HL-60 (cell line): ENCODE measurements at regions not wholly inside any gene's neighbourhood (a gene's known extent, or its start where the extent isn't known, plus 50 kb on each side); places are given as distances from the start of the nearest gene placed in this dataset.

Source experiments
- DNase-seq, 2 experiments: peaks; one replicate each; pipeline ENCODE4 v3.0.0-alpha.2; 2010 to 2020; ENCODE audit warnings: low read depth in 1 of 2, low spot score in 1 of 2
- H3K27ac ChIP-seq: fragments of 250-450 bp; sonication (Bioruptor Pico); replicated peaks from 2 replicates; pipeline ENCODE4 v1.5.1; 2020; ENCODE audit warnings: mild to moderate bottlenecking, moderate library complexity
- H3K27me3 ChIP-seq: fragments of 250-450 bp; sonication (Bioruptor Pico); 2 replicates; pipeline ENCODE4 v1.5.1; 2021; ENCODE audit warnings: mild to moderate bottlenecking, moderate library complexity; ENCODE audit not compliant: insufficient read depth, poor library complexity, severe bottlenecking
- H3K4me3 ChIP-seq: replicated peaks from 2 replicates; pipeline ENCODE4 v1.5.1; 2011; ENCODE audit warnings: mild to moderate bottlenecking, control low read depth, low read length; ENCODE audit not compliant: insufficient read depth
- GABPA ChIP-seq: IDR thresholded peaks from 2 replicates; pipeline ENCODE4 v1.6.1; 2012; ENCODE audit warnings: low read depth
- POLR2AphosphoS5 ChIP-seq: IDR thresholded peaks from 2 replicates; pipeline ENCODE4 v1.6.1; 2012; ENCODE audit warnings: low read depth
- REST ChIP-seq: IDR thresholded peaks from 2 replicates; pipeline ENCODE4 v1.6.1; 2012; ENCODE audit warnings: low read depth; ENCODE audit not compliant: insufficient replicate concordance
- SPI1 ChIP-seq: IDR thresholded peaks from 2 replicates; pipeline ENCODE4 v1.6.1; 2012; ENCODE audit warnings: low read depth, mild to moderate bottlenecking, borderline replicate concordance
- TF ChIP-seq, protein P1 (sequence below): IDR thresholded peaks from one replicate; pipeline ENCODE4 v1.5.1; 2011; ENCODE audit warnings: low read length, control low read depth, inconsistent platforms; ENCODE audit not compliant: insufficient read depth

DNA sequence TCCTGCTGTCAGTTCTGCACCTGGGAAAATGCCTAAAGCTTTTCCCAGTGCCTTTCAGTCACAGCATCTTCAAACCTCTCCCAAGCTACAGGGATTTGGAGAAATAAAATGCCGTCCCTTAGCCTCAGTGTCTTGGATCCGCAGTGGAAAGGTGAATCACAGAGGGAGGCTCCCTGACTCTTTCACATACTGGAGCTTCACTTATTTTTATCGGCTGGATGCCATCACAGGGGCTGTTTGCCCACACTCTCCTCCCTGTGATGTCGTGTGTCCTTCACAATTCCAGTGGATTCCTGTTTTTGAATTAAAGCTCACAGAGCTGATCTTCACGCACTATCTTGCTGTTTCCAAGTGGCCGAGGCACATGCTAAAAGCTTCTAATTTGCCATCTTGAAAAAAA is 1303.1 kb upstream of the DDX18 start:
- H3K4me3 ChIP-seq: no peak overlapping the region
- DNase-seq: no peak
- TF ChIP-seq GABPA (no peak), REST (no peak), SPI1 (no peak), POLR2AphosphoS5 (no peak)
- TF ChIP-seq, protein P1, sequence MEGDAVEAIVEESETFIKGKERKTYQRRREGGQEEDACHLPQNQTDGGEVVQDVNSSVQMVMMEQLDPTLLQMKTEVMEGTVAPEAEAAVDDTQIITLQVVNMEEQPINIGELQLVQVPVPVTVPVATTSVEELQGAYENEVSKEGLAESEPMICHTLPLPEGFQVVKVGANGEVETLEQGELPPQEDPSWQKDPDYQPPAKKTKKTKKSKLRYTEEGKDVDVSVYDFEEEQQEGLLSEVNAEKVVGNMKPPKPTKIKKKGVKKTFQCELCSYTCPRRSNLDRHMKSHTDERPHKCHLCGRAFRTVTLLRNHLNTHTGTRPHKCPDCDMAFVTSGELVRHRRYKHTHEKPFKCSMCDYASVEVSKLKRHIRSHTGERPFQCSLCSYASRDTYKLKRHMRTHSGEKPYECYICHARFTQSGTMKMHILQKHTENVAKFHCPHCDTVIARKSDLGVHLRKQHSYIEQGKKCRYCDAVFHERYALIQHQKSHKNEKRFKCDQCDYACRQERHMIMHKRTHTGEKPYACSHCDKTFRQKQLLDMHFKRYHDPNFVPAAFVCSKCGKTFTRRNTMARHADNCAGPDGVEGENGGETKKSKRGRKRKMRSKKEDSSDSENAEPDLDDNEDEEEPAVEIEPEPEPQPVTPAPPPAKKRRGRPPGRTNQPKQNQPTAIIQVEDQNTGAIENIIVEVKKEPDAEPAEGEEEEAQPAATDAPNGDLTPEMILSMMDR: no peak
- no peaks in the 10 kb centered on the region for H3K27me3 ChIP-seq
- H3K27ac ChIP-seq: no peak overlapping the region

DNA sequence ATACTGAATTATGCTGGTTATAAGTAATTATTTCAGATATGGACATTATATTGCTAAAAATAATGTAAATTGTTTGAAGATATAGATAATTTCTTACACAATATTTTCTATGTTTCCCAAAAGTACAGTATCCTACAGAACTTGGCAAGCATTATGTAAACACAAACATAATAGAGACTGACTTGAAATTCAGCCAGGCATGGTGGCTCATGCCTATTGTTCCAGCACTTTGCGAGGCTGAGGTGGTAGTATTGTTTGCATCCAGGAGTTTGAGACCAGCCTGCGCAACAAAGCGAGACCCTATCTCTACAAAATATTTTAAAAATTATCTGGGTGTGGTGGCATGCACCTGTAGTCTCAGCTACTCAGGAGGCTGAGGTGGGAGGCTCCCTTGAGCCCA is 1300.5 kb upstream of the DDX18 start:
- Histone ChIP-seq H3K4me3 (no peak overlapping the region), H3K27me3 (no peaks in the 10 kb centered on the region), H3K27ac (no peak overlapping the region)
- TF ChIP-seq REST: no peak
- no peak for TF ChIP-seq GABPA
- TF ChIP-seq POLR2AphosphoS5: no peak
- no peak for TF ChIP-seq SPI1
- TF ChIP-seq, protein P1: no peak
- DNase-seq: no peak

DNA sequence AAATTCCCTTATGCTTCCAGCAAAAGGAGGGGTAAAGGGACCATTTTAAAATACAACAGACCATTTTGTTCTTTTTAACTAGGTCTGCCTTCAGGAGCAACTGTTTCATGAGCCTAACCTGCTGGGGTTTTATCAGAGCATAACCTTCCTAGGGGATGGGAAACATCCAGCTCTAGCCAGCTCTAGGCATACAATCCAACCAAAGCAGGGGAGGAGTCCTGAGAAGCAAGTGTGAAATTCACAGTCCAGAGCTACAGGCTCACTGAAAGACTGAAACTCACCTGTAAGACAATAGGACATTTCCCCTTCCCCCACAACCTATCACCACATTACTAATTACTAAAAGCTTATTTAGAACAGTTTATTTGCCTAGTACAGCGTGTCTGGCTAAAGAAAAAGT is 1296.6 kb upstream of the DDX18 start:
- no peak overlapping the region for H3K4me3 ChIP-seq
- H3K27me3 ChIP-seq: no peaks in the 10 kb centered on the region
- TF ChIP-seq GABPA (no peak), SPI1 (no peak), POLR2AphosphoS5 (no peak), REST (no peak)
- TF ChIP-seq, protein P1: no peak
- DNase-seq: no peak
- no peak overlapping the region for H3K27ac ChIP-seq
